K562 (cell line): ENCODE measurements at regions not wholly inside any gene's neighbourhood (a gene's known extent, or its start where the extent isn't known, plus 50 kb on each side); places are given as distances from the start of the nearest gene placed in this dataset.

ENCODE experiments used
- ATAC-seq: fragments of 200-7000 bp; cut with Tn5 transposase; 3 replicates; pipeline ENCODE4 v1.9.1; 2020; ENCODE audit warnings: moderate library complexity
- BruUV-seq: library from RNA; stranded (reverse); fragments of 400-500 nt; replicated peaks from 2 replicates; lab custom pipeline; 2021; lab: Mats Ljungman, UMichigan
- CTCF ChIA-PET: fragments of 300-600 bp; formaldehyde crosslinking; extraction: SDS; loops from one replicate; lab custom pipeline; 2021; ENCODE audit warnings: low intra/inter-chr PET ratio; lab: Yijun Ruan, JAX
- POLR2A ChIA-PET: fragments of 300-600, 350-650 bp; sonication (Branson Sonifier 250); formaldehyde crosslinking; extraction: SDS; loops from one replicate; lab custom pipeline; 2021; ENCODE audit warnings: antibody characterized with exemption, inconsistent platforms; lab: Yijun Ruan, JAX
- DNase-seq, 4 experiments: peaks; one replicate each; pipeline versions ENCODE4 v3.0.0 to v3.0.0-alpha.2; 2011 to 2018; ENCODE audit warnings: low spot score in 3 of 4, mixed read lengths in 3 of 4; ENCODE audit errors: extremely low read depth in 1 of 4
- FAIRE-seq: peaks from 2 replicates; lab custom pipeline; 2011; peaks lifted over from hg19 to GRCh38; lab: Jason Lieb, UNC
- H2AFZ ChIP-seq: 2 replicates; pipeline ENCODE4 v1.6.0; 2011; ENCODE audit warnings: low read depth, low read length, control low read depth, inconsistent platforms
- H3K27ac ChIP-seq: fragments of 200-600 bp; 3 replicates; pipeline ENCODE4 v1.8.0; 2011; ENCODE audit warnings: low read depth, mild to moderate bottlenecking, control low read depth, inconsistent platforms, low read length, moderate library complexity, mixed read lengths; ENCODE audit errors: extremely low read depth
- H3K27me3 ChIP-seq, 2 experiments: fragments of 300-600 bp in 1 of 2; 2 replicates in 1 of 2; 3 replicates in 1 of 2; pipeline versions ENCODE4 v1.6.0 to v1.8.0; 2011; ENCODE audit warnings: inconsistent platforms in 2 of 2, low read length in 2 of 2, mild to moderate bottlenecking in 1 of 2, mixed read lengths in 1 of 2, moderate library complexity in 1 of 2; ENCODE audit not compliant: control insufficient read depth in 2 of 2, insufficient read depth in 2 of 2
- H3K36me3 ChIP-seq: fragments of 300-600 bp; 3 replicates; pipeline ENCODE4 v1.8.0; 2011; ENCODE audit warnings: mild to moderate bottlenecking, low read length, inconsistent platforms; ENCODE audit not compliant: control insufficient read depth, insufficient read depth
- H3K4me1 ChIP-seq, 2 experiments: fragments of 200-600 bp in 1 of 2; replicated peaks in 1 of 2; 2 replicates in 1 of 2; 3 replicates in 1 of 2; pipeline versions ENCODE4 v1.5.1 to v1.8.0; 2011; ENCODE audit warnings: inconsistent platforms in 2 of 2, low read length in 2 of 2, mild to moderate bottlenecking in 1 of 2, mixed read lengths in 1 of 2, moderate library complexity in 1 of 2; ENCODE audit not compliant: control insufficient read depth in 2 of 2, insufficient read depth in 2 of 2
- H3K4me2 ChIP-seq: 2 replicates; pipeline ENCODE4 v1.6.1; 2011; ENCODE audit warnings: low read length, control low read depth, inconsistent platforms, mixed read lengths; ENCODE audit not compliant: insufficient read depth
- H3K4me3 ChIP-seq: fragments of 200-600 bp; sonication (generic), shearing (Covaris generic); 2 replicates; pipeline ENCODE4 v1.5.1; 2016; ENCODE audit warnings: control low read depth, inconsistent platforms
- H3K79me2 ChIP-seq: fragments of 200-600 bp; 3 replicates; pipeline ENCODE4 v1.8.0; 2011; ENCODE audit warnings: low read length, inconsistent platforms; ENCODE audit not compliant: control insufficient read depth, insufficient read depth
- H3K9ac ChIP-seq, 2 experiments: 2 replicates each; pipeline versions ENCODE4 v1.6.0 to v1.6.1; 2011; ENCODE audit warnings: low read depth in 2 of 2, low read length in 2 of 2, control low read depth in 1 of 2, inconsistent platforms in 1 of 2, mild to moderate bottlenecking in 1 of 2, mixed read lengths in 1 of 2; ENCODE audit not compliant: insufficient read depth in 1 of 2
- H3K9me1 ChIP-seq: one replicate; pipeline ENCODE4 v1.6.0; 2011; ENCODE audit warnings: inconsistent platforms, mild to moderate bottlenecking, low read length, moderate library complexity; ENCODE audit not compliant: control insufficient read depth, insufficient read depth
- H3K9me3 ChIP-seq: replicated peaks from 2 replicates; pipeline ENCODE4 v1.5.1; 2011; ENCODE audit warnings: low read depth, low read length, inconsistent platforms; ENCODE audit not compliant: control insufficient read depth, insufficient read depth
- H4K20me1 ChIP-seq: replicated peaks from 2 replicates; pipeline ENCODE4 v1.6.1; 2011; ENCODE audit warnings: low read length, inconsistent platforms, mixed read lengths; ENCODE audit not compliant: control insufficient read depth, insufficient read depth
- FOS ChIP-seq: IDR thresholded peaks from 3 replicates; pipeline ENCODE4 v1.6.1; 2011; ENCODE audit not compliant: insufficient read length; ENCODE audit errors: extremely low read depth
- FOXO4 ChIP-seq: fragments of 450-650 bp; formaldehyde crosslinking; IDR thresholded peaks from 2 replicates; pipeline ENCODE4 v1.4.0; 2020; ENCODE audit warnings: mild to moderate bottlenecking, moderate library complexity
- ZBTB40 ChIP-seq, 2 experiments: fragments of 450-650 bp in 1 of 2; sonication (generic) in 1 of 2; formaldehyde crosslinking in 1 of 2; IDR thresholded peaks; 2 replicates each; pipeline versions ENCODE4 v1.7.1 to v1.9.0; 2016 to 2022; ENCODE audit warnings: inconsistent platforms in 1 of 2, mild to moderate bottlenecking in 1 of 2, missing genetic modification reagents in 1 of 2
- ZFP1 ChIP-seq: fragments of 450-650 bp; formaldehyde crosslinking; IDR thresholded peaks from 2 replicates; pipeline ENCODE4 v1.4.0; 2020; ENCODE audit warnings: mild to moderate bottlenecking, mixed read lengths
- WGBS: fragments of 100-300 bp; shearing (Covaris generic); methylation state at CpG from one replicate; pipeline ENCODE4 v1.1.6; 2016; ENCODE audit warnings: low coverage, mixed read lengths; ENCODE audit not compliant: insufficient coverage; ENCODE audit errors: missing lambda C conversion rate; 5-methylcytosine and 5-hydroxymethylcytosine counted together
- in situ Hi-C: fragments of 300-500 bp; cut with MboI; formaldehyde crosslinking; loops from 4 replicates; pipeline ENCODE4 v1.15.0; 2018; ENCODE audit warnings: inconsistent platforms, mixed read lengths
- intact Hi-C: fragments of 100-400 bp; cut with micrococcal nuclease; formaldehyde crosslinking; loops from 2 replicates; pipeline ENCODE4 v1.14.2; 2022
- TF ChIP-seq, protein P1 (sequence below): fragments of 450-650 bp; IDR thresholded peaks from 2 replicates; pipeline ENCODE4 v1.7.0; 2016; ENCODE audit warnings: borderline replicate concordance

DNA sequence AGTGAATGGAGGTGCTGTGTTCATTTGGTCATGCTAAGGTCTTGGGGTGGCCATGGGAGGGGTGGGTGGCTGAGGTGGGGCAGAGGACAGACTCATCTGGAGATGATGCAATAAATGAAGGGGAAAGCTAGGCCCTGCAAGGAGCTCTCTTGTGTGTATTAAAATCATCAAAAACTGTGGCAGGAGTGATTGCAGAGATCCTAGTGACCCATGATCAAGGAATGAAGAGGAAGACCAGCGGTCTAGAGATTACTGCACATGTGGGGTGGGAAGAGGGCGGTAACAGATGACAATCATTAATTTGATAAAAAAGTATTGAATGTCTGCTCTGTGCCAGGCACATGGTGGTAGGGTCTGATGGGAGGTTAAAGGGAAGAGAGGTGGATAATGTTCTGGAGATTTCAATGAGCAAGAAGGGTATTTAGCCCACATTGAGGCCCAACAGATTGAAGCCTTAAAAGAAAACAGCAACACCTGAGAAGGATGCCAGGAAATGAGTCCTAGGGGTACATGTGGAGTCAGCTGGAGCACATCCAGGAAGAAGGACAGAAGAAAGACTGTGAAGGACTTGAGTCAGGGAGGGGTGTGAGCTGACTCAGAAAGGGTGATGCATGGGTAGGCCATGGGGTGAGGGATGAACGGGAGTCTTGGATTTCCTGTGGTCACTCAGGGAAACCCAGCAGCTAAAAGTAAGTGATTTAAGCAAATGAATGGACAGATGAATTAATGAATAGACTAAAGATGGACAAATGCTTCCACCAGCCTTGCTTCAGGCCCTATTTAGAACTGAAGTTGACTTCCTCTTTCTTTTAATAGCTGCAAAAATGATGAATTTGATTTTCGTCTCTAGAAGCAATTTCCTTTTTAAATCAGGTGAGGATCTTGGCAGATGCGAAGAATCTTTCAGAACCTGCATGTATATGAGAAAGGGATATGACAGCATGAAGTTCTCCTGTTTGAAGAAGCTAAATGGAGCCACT lies 83.1 kb upstream of the IGFBP3 start:
- no peak overlapping the region for H3K27ac ChIP-seq
- in situ Hi-C loops (no loop called here), intact Hi-C loops (no loop called here)
- 1% methylated on average over 5 of the region's 5 CpGs for WGBS
- ChIA-PET POLR2A (interaction anchor here (0.6 kb wide), 1 partner anchor 10 kb away, joined by 3 read pairs; no protein-coding TSS in a partner anchor), CTCF (no interaction called here)
- no peaks in the 10 kb centered on the region for H3K9me1 ChIP-seq
- no peaks in the 10 kb centered on the region for H3K79me2 ChIP-seq
- ATAC-seq: no peak
- no TSS peak for BruUV-seq
- no peaks in the 10 kb centered on the region for H3K27me3 ChIP-seq
- no peak overlapping the region for H2AFZ ChIP-seq
- no peak overlapping the region for H3K9ac ChIP-seq
- FAIRE-seq: no peak
- DNase-seq: no peak
- no peaks in the 10 kb centered on the region for H4K20me1 ChIP-seq
- no peak overlapping the region for H3K4me2 ChIP-seq
- no peaks in the 10 kb centered on the region for H3K36me3 ChIP-seq
- no peaks in the 10 kb centered on the region for H3K4me1 ChIP-seq
- no peak overlapping the region for H3K4me3 ChIP-seq
- H3K9me3 ChIP-seq: no peaks in the 10 kb centered on the region
- no peak for TF ChIP-seq FOXO4 (CRISPR knock-in tag)
- TF ChIP-seq FOS: no peak
- no peak for TF ChIP-seq ZFP1 (CRISPR knock-in tag)
- TF ChIP-seq, protein P1, sequence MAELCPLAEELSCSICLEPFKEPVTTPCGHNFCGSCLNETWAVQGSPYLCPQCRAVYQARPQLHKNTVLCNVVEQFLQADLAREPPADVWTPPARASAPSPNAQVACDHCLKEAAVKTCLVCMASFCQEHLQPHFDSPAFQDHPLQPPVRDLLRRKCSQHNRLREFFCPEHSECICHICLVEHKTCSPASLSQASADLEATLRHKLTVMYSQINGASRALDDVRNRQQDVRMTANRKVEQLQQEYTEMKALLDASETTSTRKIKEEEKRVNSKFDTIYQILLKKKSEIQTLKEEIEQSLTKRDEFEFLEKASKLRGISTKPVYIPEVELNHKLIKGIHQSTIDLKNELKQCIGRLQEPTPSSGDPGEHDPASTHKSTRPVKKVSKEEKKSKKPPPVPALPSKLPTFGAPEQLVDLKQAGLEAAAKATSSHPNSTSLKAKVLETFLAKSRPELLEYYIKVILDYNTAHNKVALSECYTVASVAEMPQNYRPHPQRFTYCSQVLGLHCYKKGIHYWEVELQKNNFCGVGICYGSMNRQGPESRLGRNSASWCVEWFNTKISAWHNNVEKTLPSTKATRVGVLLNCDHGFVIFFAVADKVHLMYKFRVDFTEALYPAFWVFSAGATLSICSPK: no peak
- TF ChIP-seq ZBTB40 (IDR thresholded peaks at IDR 0.05): no peak
- TF ChIP-seq ZBTB40 (CRISPR knock-in tag; IDR thresholded peaks at IDR 0.05): no peak
